Tongue (tissue), 1 donor: ENCODE measurements at regions not wholly inside any gene's neighbourhood (a gene's known extent, or its start where the extent isn't known, plus 50 kb on each side); places are given as distances from the start of the nearest gene placed in this dataset.
"Not testable (repeated sequence)": the region's sequence is repeated elsewhere in the genome, so short reads cannot be mapped to it uniquely, and the experiment has no call there.

Experiments used
- DNase-seq: peaks from one replicate; pipeline ENCODE4 v3.0.0-alpha.2; 2015

DNA sequence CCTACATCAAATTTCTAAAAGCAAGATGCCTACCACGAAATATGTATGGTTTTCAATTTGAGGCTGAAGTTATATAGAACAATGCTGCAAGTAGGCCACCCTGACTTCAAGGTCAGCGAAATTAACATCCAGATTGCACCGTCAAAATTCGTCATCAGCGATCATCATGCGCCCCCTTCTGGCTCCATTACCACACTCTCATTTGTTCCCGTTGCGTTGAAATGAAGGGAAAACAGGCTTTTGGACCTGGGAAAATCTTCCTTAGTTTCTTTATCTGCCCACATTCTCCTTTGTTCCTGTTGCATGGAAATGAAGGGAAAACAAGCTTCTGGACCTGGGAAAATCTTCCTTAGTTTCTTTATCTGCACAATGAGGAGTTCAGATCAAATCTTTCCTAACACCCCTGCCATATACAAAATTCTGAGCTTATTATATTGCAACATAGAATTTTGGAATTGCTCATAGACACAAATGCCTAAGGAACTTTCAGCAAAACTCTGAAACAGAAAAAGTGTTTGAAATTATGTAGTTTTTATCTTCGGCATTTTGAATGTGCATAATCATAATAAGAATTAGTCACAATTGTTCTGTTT, 98.2 kb upstream of the PRKCQ start:
- peak; percentile 78 for DNase-seq

DNA sequence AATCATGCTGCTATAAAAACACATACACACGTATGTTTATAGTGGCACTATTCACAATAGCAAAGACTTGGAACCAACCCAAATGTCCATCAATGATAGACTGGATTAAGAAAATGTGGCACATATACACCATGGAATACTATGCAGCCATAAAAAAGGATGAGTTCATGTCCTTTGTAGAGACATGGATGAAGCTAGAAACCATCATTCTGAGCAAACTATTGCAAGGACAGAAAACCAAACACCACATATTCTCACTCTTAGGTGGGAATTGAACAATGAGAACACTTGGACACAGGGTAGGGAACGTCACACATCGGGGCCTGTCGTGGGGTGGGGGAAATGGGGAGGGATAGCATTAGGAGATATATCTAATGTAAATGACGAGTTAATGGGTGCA, 97.1 kb upstream of the PRKCQ start:
- DNase-seq: not testable (repeated sequence)

GRCh38 chr10:6674291-6674690, 94.2 kb upstream of the PRKCQ start:
- peak; percentile 76 for DNase-seq

- peak; percentile 21 for DNase-seq
Observed at GRCh38 chr10:6671976-6672375, 91.9 kb upstream of the PRKCQ start.

DNA sequence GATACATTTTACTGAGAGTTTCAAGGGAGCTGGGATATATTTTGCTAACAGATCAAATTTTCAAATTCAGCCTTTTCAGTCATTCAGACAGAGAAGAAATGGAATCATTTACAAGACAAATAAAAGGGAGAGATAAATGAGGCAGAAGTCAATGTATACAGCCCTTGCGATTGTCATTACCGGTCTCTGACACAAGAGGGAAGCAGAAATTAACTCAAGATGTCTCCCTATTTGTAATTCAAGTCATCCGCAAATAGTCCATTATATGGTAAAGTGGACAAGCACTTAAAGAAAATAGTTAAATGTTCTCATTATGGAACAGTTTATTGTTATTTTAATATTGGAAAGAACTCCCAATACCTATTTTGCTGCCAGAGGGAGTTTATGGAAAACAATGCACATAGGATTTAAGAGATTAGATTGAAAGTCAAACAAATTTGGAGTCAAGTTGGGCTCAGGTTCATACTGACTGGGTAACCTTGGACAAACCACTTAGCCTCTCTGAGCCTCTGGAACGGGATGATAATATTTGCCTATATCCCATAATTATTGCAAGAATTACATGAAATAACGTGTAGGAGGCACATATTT, 89.3 kb upstream of the PRKCQ start:
- peak; percentile 75 for DNase-seq

DNA sequence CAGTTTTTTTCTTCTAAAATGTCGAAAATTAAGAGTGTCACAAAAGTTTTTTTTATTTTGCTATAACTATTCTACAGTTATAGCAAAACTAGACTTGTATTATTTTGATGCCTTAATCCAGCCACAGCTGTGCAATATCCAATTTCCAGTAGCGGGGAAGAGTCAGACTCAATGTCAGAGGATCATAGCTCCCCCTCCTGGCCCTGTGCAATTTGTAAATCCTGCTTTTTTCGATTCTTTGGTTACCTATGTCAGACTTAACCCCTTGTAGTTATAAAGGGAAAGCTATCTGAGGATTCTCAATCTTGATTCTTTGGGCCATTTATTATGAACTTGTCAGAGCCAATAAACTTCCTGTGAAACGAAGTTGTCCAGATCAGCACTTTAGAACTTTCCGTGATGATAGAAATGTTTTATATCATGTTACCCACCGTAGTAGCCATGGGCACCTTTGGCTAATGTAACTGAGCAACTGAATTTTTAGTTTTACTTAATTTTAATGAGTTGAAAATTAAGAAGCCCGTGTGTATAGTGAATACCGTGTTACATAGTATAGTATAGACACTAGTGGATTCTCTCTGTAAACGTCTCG, 87.7 kb upstream of the PRKCQ start:
- peak; percentile 95 for DNase-seq

DNA sequence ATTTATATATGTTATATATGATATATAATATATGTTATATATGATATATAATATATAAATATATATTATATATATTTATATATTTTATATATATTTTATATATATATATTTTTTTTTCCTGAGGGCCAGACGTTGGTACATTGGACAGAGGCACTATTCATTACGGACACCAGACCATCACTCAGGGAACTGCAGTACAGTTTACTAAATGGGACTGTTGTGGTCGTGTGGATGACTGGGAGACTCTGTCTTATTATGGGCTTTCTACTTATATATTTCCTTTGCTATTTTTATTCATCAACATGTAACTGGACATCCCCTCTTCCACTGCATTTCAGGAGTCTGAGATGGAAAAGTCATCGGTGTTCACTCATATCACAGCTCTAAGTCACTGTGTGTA, 87.1 kb upstream of the PRKCQ start:
- no peak for DNase-seq

- DNase-seq: no peak
Observed at GRCh38 chr10:6665847-6666246, 85.8 kb upstream of the PRKCQ start.

DNA sequence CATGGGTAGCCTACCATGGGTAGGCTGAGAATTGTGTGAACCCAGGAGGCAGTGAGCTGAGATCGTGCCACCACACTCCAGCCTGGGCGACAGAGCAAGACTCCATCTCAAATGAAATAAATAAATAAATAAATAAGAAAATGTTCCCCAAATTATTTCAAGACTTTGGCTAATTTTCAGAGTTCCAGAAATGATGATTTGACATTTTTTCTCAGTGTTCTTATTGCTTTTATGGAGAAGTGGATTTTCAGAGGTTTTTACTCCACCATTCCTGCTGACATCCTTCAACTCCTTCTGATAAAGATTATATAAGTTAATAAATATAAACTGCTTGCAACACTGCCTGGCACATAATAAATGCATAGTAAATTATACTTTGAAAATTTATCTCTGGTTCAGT, 80.4 kb upstream of the PRKCQ start:
- DNase-seq: no peak

GRCh38 chr10:6659451-6659850, 79.4 kb upstream of the PRKCQ start:
- DNase-seq: no peak

- no peak for DNase-seq
Observed at GRCh38 chr10:6657669-6658068, 77.6 kb upstream of the PRKCQ start.

- no peak for DNase-seq
Observed at GRCh38 chr10:6657196-6657595, 77.1 kb upstream of the PRKCQ start.

GRCh38 chr10:6654571-6654970, 74.5 kb upstream of the PRKCQ start:
- DNase-seq: no peak

- DNase-seq: no peak
Observed at GRCh38 chr10:6650586-6650985, 70.5 kb upstream of the PRKCQ start.

DNA sequence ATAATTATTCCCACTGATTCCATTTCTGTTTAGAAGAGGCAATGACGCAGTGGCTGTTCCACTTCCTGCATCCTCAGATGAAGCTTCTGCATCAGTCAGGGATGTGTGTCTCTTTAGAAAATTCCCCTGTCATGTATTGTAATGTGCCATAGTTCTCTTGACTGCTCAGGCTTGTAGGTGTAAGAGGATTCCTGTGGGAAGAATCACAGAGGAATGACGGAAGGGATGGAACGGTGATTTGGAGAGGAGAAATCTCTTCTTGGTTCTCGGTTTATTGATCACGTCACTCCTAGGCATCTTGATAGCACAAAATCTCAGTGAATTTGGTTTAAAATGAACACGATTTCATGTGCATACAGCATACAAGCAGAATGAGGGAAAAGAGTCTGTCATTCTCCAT, 69.8 kb upstream of the PRKCQ start:
- DNase-seq: no peak

GRCh38 chr10:6648894-6649720, 69.0 kb upstream of the PRKCQ start:
- no peak for DNase-seq

DNA sequence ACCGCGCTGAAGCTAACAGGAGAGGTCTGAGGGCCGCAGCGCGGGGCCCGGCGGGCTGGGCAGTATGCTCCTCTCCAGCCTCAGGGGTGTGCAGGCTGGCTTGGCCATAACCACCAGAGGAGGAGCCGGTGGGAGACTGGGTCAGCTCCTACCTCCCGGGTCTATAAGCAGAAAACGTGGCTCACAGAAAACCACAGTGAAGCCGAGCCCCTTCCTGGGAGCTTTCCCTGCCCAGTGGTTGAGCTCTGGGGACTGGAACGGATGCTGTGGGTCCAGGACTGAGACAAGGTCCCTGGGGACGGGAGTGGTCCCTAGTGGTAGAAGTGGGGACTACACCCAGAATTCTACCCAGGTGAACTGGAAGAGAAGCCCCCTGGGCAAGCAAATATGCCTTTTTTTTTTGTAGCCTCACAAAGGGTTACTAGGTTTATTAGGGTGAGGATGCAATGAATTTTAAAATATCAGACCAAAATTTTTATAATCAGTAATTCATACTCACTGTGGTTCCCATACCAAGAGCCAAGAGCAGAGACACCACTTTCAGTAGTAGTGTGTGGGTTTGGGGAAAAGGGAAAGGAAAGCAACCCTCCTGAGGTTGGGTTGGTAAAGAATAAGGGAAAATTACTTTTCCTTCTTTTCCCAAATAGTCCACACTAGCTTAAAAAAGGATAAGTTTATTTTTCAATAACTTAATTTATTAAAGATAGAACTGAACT, 67.9 kb upstream of the PRKCQ start:
- no peak for DNase-seq

DNA sequence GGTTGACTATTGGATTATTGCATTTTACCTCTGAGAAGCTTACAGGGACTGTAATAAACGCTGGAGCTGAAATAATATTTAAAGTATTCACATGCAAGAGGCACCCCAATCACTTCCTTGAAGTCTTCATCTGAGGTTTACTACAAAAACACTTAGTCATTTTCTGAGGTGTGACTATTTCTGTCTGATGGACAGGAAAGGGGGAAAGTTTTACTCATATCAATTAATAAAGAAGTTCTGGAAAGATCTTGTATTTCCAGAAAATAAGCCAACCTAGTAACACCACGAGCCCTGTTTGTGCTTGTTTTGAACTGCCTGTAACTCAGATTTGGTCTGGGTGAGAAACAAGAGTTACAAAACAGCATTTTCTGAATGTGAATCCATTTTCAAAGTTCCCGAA, 63.9 kb upstream of the PRKCQ start:
- no peak for DNase-seq

DNA sequence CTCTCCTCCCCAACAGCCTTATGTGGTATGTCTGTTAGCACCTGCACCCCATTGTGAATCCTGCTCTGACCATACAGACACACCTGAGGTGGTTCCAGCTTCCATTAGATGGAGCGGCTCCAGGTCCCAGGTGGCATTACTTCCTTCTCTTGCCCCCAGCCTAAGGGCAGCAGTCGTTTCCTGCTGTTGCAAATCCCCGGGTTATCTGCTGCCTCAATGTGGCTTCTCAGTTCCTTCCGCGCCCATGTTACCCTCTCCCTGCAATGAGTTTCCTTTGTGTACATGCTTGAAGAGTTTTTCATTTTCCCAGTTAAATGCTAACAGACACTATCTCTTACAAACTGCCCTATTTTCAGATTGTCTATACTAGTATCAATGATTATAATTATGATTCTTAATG, 62.8 kb upstream of the PRKCQ start:
- no peak for DNase-seq

- DNase-seq: no peak
Observed at GRCh38 chr10:6640433-6641040, 60.5 kb upstream of the PRKCQ start.

DNA sequence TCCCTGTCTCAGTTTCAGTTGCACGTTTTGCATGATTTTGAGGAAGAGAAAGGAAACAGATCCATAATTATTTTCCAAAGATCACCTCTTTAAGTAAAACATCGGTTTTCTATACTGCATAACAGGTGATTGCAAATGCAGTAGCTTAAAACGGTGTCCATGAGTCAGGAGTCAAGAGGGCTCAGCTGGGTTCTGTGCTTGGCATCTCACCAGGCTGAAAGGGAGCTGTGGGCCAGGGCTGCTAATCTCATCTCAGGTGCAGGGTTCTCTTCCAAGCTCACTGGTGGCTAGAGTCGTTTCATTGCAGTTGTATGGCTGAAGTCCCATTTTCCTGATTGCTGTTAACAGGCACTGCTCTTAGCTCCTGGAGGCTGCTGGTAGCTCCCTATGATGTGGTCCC, 57.0 kb upstream of the PRKCQ start:
- no peak for DNase-seq

- DNase-seq: no peak
Observed at GRCh38 chr10:6635784-6636183, 55.7 kb upstream of the PRKCQ start.
